ENCODE measurements at regions not wholly inside any gene's neighbourhood (a gene's known extent, or its start where the extent isn't known, plus 50 kb on each side); places are given as distances from the start of the nearest gene placed in this dataset.

DNA sequence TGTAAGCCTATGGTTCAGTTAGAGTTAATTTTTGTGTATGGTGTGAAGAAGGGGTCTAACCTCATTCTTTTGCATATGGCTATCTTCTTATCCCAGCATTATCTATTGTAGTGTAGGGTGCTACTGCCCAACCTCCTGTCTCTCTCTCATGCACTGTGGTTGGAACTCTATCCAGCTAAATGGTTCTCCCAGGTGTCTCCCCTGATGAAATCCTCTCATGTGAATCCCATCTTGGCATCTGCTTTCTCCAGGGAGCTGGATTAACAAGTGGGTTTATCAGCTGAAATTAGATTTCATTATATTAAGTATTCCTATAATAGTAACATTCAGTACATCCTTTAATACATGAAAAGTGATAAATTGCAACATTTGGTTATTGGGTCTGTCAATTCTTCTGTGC, 224.7 kb upstream of the SFRP2 start:
- Mint-ChIP-seq H3K9me3 (peaks cover 0 to 5% (median 0%) of the 10 kb centered on the region in 7 donors), H3K4me1 (no peaks in the 10 kb centered on the region), H3K27me3 (ENCODE audit: low read depth in 3 of 3) (peaks cover 0 to 5% (median 5%) of the 10 kb centered on the region in 3 donors), H3K36me3 (no peaks in the 10 kb centered on the region), H3K27ac (no peak overlapping the region), H3K4me3 (no peak overlapping the region)
- H3K4me2 ChIP-seq (replicated peaks; ENCODE audit: extremely low read depth, low read length, poor library complexity, severe bottlenecking) = no peak overlapping the region
- intact Hi-C loops (cut with micrococcal nuclease) = no loop called here
- TF ChIP-seq, protein P1, sequence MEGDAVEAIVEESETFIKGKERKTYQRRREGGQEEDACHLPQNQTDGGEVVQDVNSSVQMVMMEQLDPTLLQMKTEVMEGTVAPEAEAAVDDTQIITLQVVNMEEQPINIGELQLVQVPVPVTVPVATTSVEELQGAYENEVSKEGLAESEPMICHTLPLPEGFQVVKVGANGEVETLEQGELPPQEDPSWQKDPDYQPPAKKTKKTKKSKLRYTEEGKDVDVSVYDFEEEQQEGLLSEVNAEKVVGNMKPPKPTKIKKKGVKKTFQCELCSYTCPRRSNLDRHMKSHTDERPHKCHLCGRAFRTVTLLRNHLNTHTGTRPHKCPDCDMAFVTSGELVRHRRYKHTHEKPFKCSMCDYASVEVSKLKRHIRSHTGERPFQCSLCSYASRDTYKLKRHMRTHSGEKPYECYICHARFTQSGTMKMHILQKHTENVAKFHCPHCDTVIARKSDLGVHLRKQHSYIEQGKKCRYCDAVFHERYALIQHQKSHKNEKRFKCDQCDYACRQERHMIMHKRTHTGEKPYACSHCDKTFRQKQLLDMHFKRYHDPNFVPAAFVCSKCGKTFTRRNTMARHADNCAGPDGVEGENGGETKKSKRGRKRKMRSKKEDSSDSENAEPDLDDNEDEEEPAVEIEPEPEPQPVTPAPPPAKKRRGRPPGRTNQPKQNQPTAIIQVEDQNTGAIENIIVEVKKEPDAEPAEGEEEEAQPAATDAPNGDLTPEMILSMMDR (IDR thresholded peaks at IDR 0.05) = no peak
- H3K4me3 ChIP-seq (replicated peaks in 1 of 3; ENCODE audit: low read depth in 2 of 3, low read length in 3 of 3) = no peak overlapping the region
- no peaks in the 10 kb centered on the region for H3K79me2 ChIP-seq (ENCODE audit: insufficient read depth, low read length)
- DNase-seq = no peak
- H3K27me3 ChIP-seq (ENCODE audit: control insufficient read depth in 2 of 2, insufficient read depth in 2 of 2, low read length in 2 of 2) = peaks cover 0 to 2% of the 10 kb centered on the region in 2 donors
- H4K20me1 ChIP-seq (ENCODE audit: insufficient read depth, low read length) = no peaks in the 10 kb centered on the region
- H3K9me3 ChIP-seq (replicated peaks in 1 of 2; ENCODE audit: control insufficient read depth in 1 of 2, insufficient read depth in 1 of 2, low read length in 2 of 2) = no peaks in the 10 kb centered on the region
- H3K4me1 ChIP-seq (ENCODE audit: control insufficient read depth in 1 of 2, insufficient read depth in 2 of 2, low read length in 2 of 2) = no peaks in the 10 kb centered on the region
- H2AFZ ChIP-seq (ENCODE audit: insufficient read depth, low read depth, low read length, poor library complexity, severe bottlenecking) = no peak overlapping the region
- no peak overlapping the region for H3K27ac ChIP-seq (ENCODE audit: low read depth in 1 of 2, low read length in 2 of 2)
- no peak overlapping the region for H3K9ac ChIP-seq (ENCODE audit: insufficient read depth, low read length, poor library complexity, severe bottlenecking)
- H3K36me3 ChIP-seq (replicated peaks in 1 of 2; ENCODE audit: control insufficient read depth in 1 of 2, insufficient read depth in 2 of 2, low read length in 2 of 2) = no peaks in the 10 kb centered on the region

DNA sequence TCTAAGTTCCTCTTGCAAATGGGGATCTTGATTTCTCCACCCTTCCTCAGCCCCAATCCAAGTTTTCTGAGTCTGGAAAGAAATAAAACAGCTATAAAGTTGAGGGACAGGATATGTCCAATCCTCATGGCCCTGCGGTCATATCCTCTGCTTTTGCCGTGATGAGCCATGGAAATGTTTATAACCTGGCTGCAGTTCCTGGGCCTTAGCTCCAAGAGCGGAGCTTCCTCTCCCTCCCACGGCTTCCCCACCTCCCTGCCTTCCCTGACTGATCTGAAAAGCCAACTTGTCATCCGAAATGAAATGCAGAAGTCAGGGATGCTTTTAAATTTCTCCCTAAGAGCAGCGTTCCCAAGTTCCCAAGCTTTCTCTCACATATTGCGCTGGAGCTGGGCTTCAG, 221.5 kb upstream of the SFRP2 start:
- no peak overlapping the region for H3K4me3 Mint-ChIP-seq
- intact Hi-C loops (cut with micrococcal nuclease) = no loop called here
- peaks cover 0 to 5% (median 5%) of the 10 kb centered on the region in 3 donors for H3K27me3 Mint-ChIP-seq (ENCODE audit: low read depth in 3 of 3)

More for the DNA sequence above, 221.5 kb upstream of the SFRP2 start:
- H3K36me3 Mint-ChIP-seq = no peaks in the 10 kb centered on the region
- Histone ChIP-seq H3K36me3 (replicated peaks in 1 of 2; ENCODE audit: control insufficient read depth in 1 of 2, insufficient read depth in 2 of 2, low read length in 2 of 2) (no peaks in the 10 kb centered on the region), H3K4me3 (replicated peaks in 1 of 3; ENCODE audit: low read depth in 2 of 3, low read length in 3 of 3) (no peak overlapping the region), H4K20me1 (ENCODE audit: insufficient read depth, low read length) (no peaks in the 10 kb centered on the region), H3K4me2 (replicated peaks; ENCODE audit: extremely low read depth, low read length, poor library complexity, severe bottlenecking) (no peak overlapping the region), H3K79me2 (ENCODE audit: insufficient read depth, low read length) (no peaks in the 10 kb centered on the region), H3K4me1 (ENCODE audit: control insufficient read depth in 1 of 2, insufficient read depth in 2 of 2, low read length in 2 of 2) (no peaks in the 10 kb centered on the region), H2AFZ (ENCODE audit: insufficient read depth, low read depth, low read length, poor library complexity, severe bottlenecking) (no peak overlapping the region), H3K9me3 (replicated peaks in 1 of 2; ENCODE audit: control insufficient read depth in 1 of 2, insufficient read depth in 1 of 2, low read length in 2 of 2) (no peaks in the 10 kb centered on the region), H3K27me3 (ENCODE audit: control insufficient read depth in 2 of 2, insufficient read depth in 2 of 2, low read length in 2 of 2) (no peaks in the 10 kb centered on the region), H3K9ac (ENCODE audit: insufficient read depth, low read length, poor library complexity, severe bottlenecking) (no peak overlapping the region), H3K27ac (ENCODE audit: low read depth in 1 of 2, low read length in 2 of 2) (no peak overlapping the region)
- 89% methylated on average over 6 of the region's 7 CpGs for WGBS (ENCODE audit: insufficient coverage)
- H3K9me3 Mint-ChIP-seq = peaks cover 1 to 8% (median 2%) of the 10 kb centered on the region in 7 donors
- TF ChIP-seq, protein P1 (IDR thresholded peaks at IDR 0.05) = no peak
- no peaks in the 10 kb centered on the region for H3K4me1 Mint-ChIP-seq
- H3K27ac Mint-ChIP-seq = no peak overlapping the region
- no peak for DNase-seq
